HCT116 (cell line): ENCODE measurements at regions not wholly inside any gene's neighbourhood (a gene's known extent, or its start where the extent isn't known, plus 50 kb on each side); places are given as distances from the start of the nearest gene placed in this dataset.

Experiments used
- ATAC-seq: fragments of 200-7000 bp; cut with Tn5 transposase; 2 replicates; pipeline ENCODE4 v1.9.1; 2020; ENCODE audit warnings: mild to moderate bottlenecking, moderate library complexity
- BruUV-seq: library from RNA; stranded (reverse); fragments of 400-500 nt; replicated peaks from 2 replicates; lab custom pipeline; 2021; lab: Mats Ljungman, UMichigan
- CTCF ChIA-PET: fragments of 300-600 bp; sonication (Branson Sonifier 250); formaldehyde crosslinking; loops from one replicate; lab custom pipeline; 2021; ENCODE audit warnings: antibody characterized with exemption; lab: Charles Lee
- POLR2A ChIA-PET: fragments of 300-600, 350-600 bp; sonication (Branson Sonifier 250); formaldehyde crosslinking; loops from one replicate; lab custom pipeline; 2021; ENCODE audit warnings: antibody characterized with exemption; lab: Charles Lee
- RAD21 ChIA-PET, 2 experiments: fragments of 300-600 bp; sonication (Branson Sonifier 250); formaldehyde crosslinking; loops; one replicate each; lab custom pipeline; 2023; ENCODE audit warnings: low total read pairs in 2 of 2; ENCODE audit not compliant: uncharacterized antibody in 2 of 2, unreplicated experiment in 2 of 2, low non-redundant PET in 1 of 2; lab: Charles Lee
- DNase-seq: peaks from one replicate; pipeline ENCODE4 v3.0.0-alpha.2; 2010; ENCODE audit warnings: low read depth, low spot score
- H2AFZ ChIP-seq: fragments of 200-600 bp; shearing (Covaris generic), sonication (generic); 2 replicates; pipeline ENCODE4 v1.6.1; 2017; ENCODE audit warnings: low read depth, mixed run types, mixed read lengths, antibody characterized with exemption, low read length; ENCODE audit not compliant: poor library complexity, severe bottlenecking
- H3K27ac ChIP-seq: 2 replicates; pipeline ENCODE4 v1.5.1; 2012; ENCODE audit warnings: low read depth, low read length
- H3K27me3 ChIP-seq: fragments of 200-600 bp; sonication (generic); 2 replicates; pipeline ENCODE4 v1.6.1; 2016; ENCODE audit warnings: mixed run types, low read length, mixed read lengths; ENCODE audit not compliant: insufficient read depth
- H3K36me3 ChIP-seq, 2 experiments: fragments of 200-500 bp in 1 of 2; fragments of 200-600 bp in 1 of 2; sonication (Bioruptor generic) in 1 of 2; sonication (generic) in 1 of 2; 2 replicates each; pipeline versions ENCODE4 v1.5.1 to v1.6.1; 2014 to 2016; ENCODE audit warnings: low read length in 2 of 2, inconsistent platforms in 1 of 2, mixed read lengths in 1 of 2, mixed run types in 1 of 2; ENCODE audit not compliant: insufficient read depth in 2 of 2, control insufficient read depth in 1 of 2
- H3K4me1 ChIP-seq, 2 experiments: fragments of 200-600 bp in 1 of 2; sonication (generic) in 1 of 2; 2 replicates each; pipeline versions ENCODE4 v1.5.1 to v1.6.1; 2012 to 2017; ENCODE audit warnings: low read length in 2 of 2, inconsistent platforms in 1 of 2, mild to moderate bottlenecking in 1 of 2, mixed read lengths in 1 of 2, mixed run types in 1 of 2, moderate library complexity in 1 of 2; ENCODE audit not compliant: insufficient read depth in 2 of 2, control insufficient read depth in 1 of 2
- H3K4me2 ChIP-seq: fragments of 200-600 bp; sonication (generic); 2 replicates; pipeline ENCODE4 v1.6.1; 2017; ENCODE audit warnings: mixed run types, low read length, mixed read lengths
- H3K4me3 ChIP-seq, 2 experiments: fragments of 200-600 bp in 1 of 2; sonication (generic) in 1 of 2; replicated peaks in 1 of 2; 2 replicates each; pipeline ENCODE4 v1.5.1; 2011 to 2016; ENCODE audit warnings: low read length in 2 of 2, control low read depth in 1 of 2, low read depth in 1 of 2, mild to moderate bottlenecking in 1 of 2, mixed read lengths in 1 of 2, mixed run types in 1 of 2
- H3K79me2 ChIP-seq: fragments of 200-600 bp; sonication (generic); 2 replicates; pipeline ENCODE4 v1.6.1; 2017; ENCODE audit warnings: mild to moderate bottlenecking, mixed run types, low read length, moderate library complexity, mixed read lengths; ENCODE audit not compliant: insufficient read depth
- H3K9ac ChIP-seq: fragments of 200-600 bp; sonication (generic); 2 replicates; pipeline ENCODE4 v1.6.1; 2016; ENCODE audit warnings: low read length, mixed read lengths
- H3K9me2 ChIP-seq: fragments of 200-600 bp; sonication (generic), shearing (Covaris generic); 2 replicates; pipeline ENCODE4 v1.6.1; 2017; ENCODE audit warnings: mixed run types, mild to moderate bottlenecking, moderate library complexity; ENCODE audit not compliant: insufficient read depth
- H3K9me3 ChIP-seq, 2 experiments: fragments of 200-500 bp in 1 of 2; fragments of 200-600 bp in 1 of 2; sonication (Bioruptor generic) in 1 of 2; sonication (generic) in 1 of 2; 2 replicates each; pipeline ENCODE4 v1.6.1; 2014 to 2017; ENCODE audit warnings: low read length in 2 of 2, mixed read lengths in 2 of 2, inconsistent platforms in 1 of 2, low read depth in 1 of 2, mild to moderate bottlenecking in 1 of 2, mixed run types in 1 of 2, moderate library complexity in 1 of 2; ENCODE audit not compliant: control insufficient read depth in 1 of 2, insufficient read depth in 1 of 2
- H4K20me1 ChIP-seq: fragments of 200-600 bp; sonication (generic), shearing (Covaris generic); 2 replicates; pipeline ENCODE4 v1.6.1; 2017; ENCODE audit warnings: mixed run types, mild to moderate bottlenecking, moderate library complexity; ENCODE audit not compliant: insufficient read depth
- EGR1 ChIP-seq: IDR thresholded peaks from 2 replicates; pipeline ENCODE4 v1.6.1; 2012; ENCODE audit warnings: low read depth
- EZH2 ChIP-seq: fragments of 200-600 bp; sonication (generic); IDR thresholded peaks from 2 replicates; pipeline ENCODE4 v1.6.1; 2017; ENCODE audit warnings: antibody characterized with exemption, mixed run types
- EZH2phosphoT487 ChIP-seq: fragments of 200-600 bp; IDR thresholded peaks from 2 replicates; pipeline ENCODE4 v1.6.1; 2018; ENCODE audit warnings: antibody characterized with exemption, borderline replicate concordance
- FOSL1 ChIP-seq: IDR thresholded peaks from 2 replicates; pipeline ENCODE4 v1.6.1; 2012; ENCODE audit warnings: low read depth
- JUND ChIP-seq: IDR thresholded peaks from 2 replicates; pipeline ENCODE4 v1.6.1; 2012
- MAX ChIP-seq: IDR thresholded peaks from 2 replicates; pipeline ENCODE4 v1.6.1; 2012
- POLR2A ChIP-seq: IDR thresholded peaks from 2 replicates; pipeline ENCODE4 v1.7.0; 2011; ENCODE audit warnings: borderline replicate concordance; ENCODE audit not compliant: insufficient read depth, insufficient read length; ENCODE audit errors: extremely low read depth
- POLR2AphosphoS5 ChIP-seq: IDR thresholded peaks from 2 replicates; pipeline ENCODE4 v1.6.1; 2011; ENCODE audit warnings: mild to moderate bottlenecking, low read depth, low read length, moderate library complexity
- RAD21 ChIP-seq: IDR thresholded peaks from 2 replicates; pipeline ENCODE4 v1.6.1; 2012; ENCODE audit warnings: low read depth, mild to moderate bottlenecking
- SIN3A ChIP-seq: IDR thresholded peaks from 2 replicates; pipeline ENCODE4 v1.6.1; 2012; ENCODE audit warnings: low read depth
- SP1 ChIP-seq: IDR thresholded peaks from 2 replicates; pipeline ENCODE4 v1.6.1; 2012; ENCODE audit warnings: low read depth
- SRF ChIP-seq: IDR thresholded peaks from 2 replicates; pipeline ENCODE4 v1.6.1; 2012; ENCODE audit warnings: low read depth
- YY1 ChIP-seq: IDR thresholded peaks from 2 replicates; pipeline ENCODE4 v1.6.1; 2011; ENCODE audit warnings: low read length, low read depth, moderate library complexity, mild to moderate bottlenecking; ENCODE audit not compliant: insufficient replicate concordance; ENCODE audit errors: extremely low read depth
- ZBTB33 ChIP-seq: IDR thresholded peaks from 2 replicates; pipeline ENCODE4 v1.6.1; 2011; ENCODE audit warnings: mild to moderate bottlenecking, low read length, moderate library complexity; ENCODE audit not compliant: insufficient replicate concordance; ENCODE audit errors: extremely low read depth
- ZNF274 ChIP-seq: fragments of 200-500 bp; sonication (Bioruptor generic); IDR thresholded peaks from 2 replicates; pipeline ENCODE4 v1.6.1; 2014; ENCODE audit warnings: mild to moderate bottlenecking, low read depth, low read length, inconsistent platforms
- intact Hi-C: fragments of 100-400 bp; cut with micrococcal nuclease; formaldehyde crosslinking; loops from 2 replicates; pipeline ENCODE4 v1.10.0; 2022
- TF ChIP-seq, protein P1 (sequence below): IDR thresholded peaks from 2 replicates; pipeline ENCODE4 v1.6.1; 2012
- TF ChIP-seq, protein P2 (sequence below): IDR thresholded peaks from 2 replicates; pipeline ENCODE4 v1.6.1; 2012; ENCODE audit warnings: low read depth

GRCh38 chr2:71887196-71887595, 260.5 kb downstream of the CYP26B1 start:
- Histone ChIP-seq H3K9me2 (no peaks in the 10 kb centered on the region), H3K79me2 (no peaks in the 10 kb centered on the region), H3K4me2 (no peak overlapping the region), H3K9ac (no peak overlapping the region), H4K20me1 (no peaks in the 10 kb centered on the region), H3K9me3 (no peaks in the 10 kb centered on the region), H3K27ac (no peak overlapping the region), H3K4me3 (no peak overlapping the region), H3K27me3 (no peaks in the 10 kb centered on the region), H2AFZ (no peak overlapping the region), H3K36me3 (no peaks in the 10 kb centered on the region), H3K4me1 (peaks cover 16 to 34% of the 10 kb centered on the region in 2 experiments)
- no peak for TF ChIP-seq ZBTB33
- TF ChIP-seq, protein P1, sequence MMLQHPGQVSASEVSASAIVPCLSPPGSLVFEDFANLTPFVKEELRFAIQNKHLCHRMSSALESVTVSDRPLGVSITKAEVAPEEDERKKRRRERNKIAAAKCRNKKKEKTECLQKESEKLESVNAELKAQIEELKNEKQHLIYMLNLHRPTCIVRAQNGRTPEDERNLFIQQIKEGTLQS = no peak
- TF ChIP-seq, protein P2, sequence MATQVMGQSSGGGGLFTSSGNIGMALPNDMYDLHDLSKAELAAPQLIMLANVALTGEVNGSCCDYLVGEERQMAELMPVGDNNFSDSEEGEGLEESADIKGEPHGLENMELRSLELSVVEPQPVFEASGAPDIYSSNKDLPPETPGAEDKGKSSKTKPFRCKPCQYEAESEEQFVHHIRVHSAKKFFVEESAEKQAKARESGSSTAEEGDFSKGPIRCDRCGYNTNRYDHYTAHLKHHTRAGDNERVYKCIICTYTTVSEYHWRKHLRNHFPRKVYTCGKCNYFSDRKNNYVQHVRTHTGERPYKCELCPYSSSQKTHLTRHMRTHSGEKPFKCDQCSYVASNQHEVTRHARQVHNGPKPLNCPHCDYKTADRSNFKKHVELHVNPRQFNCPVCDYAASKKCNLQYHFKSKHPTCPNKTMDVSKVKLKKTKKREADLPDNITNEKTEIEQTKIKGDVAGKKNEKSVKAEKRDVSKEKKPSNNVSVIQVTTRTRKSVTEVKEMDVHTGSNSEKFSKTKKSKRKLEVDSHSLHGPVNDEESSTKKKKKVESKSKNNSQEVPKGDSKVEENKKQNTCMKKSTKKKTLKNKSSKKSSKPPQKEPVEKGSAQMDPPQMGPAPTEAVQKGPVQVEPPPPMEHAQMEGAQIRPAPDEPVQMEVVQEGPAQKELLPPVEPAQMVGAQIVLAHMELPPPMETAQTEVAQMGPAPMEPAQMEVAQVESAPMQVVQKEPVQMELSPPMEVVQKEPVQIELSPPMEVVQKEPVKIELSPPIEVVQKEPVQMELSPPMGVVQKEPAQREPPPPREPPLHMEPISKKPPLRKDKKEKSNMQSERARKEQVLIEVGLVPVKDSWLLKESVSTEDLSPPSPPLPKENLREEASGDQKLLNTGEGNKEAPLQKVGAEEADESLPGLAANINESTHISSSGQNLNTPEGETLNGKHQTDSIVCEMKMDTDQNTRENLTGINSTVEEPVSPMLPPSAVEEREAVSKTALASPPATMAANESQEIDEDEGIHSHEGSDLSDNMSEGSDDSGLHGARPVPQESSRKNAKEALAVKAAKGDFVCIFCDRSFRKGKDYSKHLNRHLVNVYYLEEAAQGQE = no peak
- no peak for TF ChIP-seq MAX
- no peak for TF ChIP-seq SRF
- TF ChIP-seq EZH2phosphoT487 = no peak
- no peak for TF ChIP-seq SIN3A
- TF ChIP-seq SP1 = no peak
- TF ChIP-seq JUND = no peak
- no peak for TF ChIP-seq EZH2
- no peak for TF ChIP-seq RAD21
- TF ChIP-seq POLR2AphosphoS5 = no peak
- no peak for TF ChIP-seq ZNF274
- no peak for TF ChIP-seq YY1
- no peak for TF ChIP-seq EGR1
- TF ChIP-seq FOSL1 = no peak
- TF ChIP-seq POLR2A = no peak
- ChIA-PET POLR2A (no interaction called here), CTCF (no interaction called here), RAD21 (no interaction called here)
- DNase-seq = no peak
- no peak for ATAC-seq
- no TSS peak for BruUV-seq
- intact Hi-C loops = no loop called here
